Stimulated activated CD4-positive, alpha-beta T cell treated with anti-CD3 and anti-CD28 coated beads, Interleukin-12 subunit alpha, Interleukin-12 subunit beta, amount 100 ng/mL, for 4 hours (primary cell): ENCODE measurements at regions not wholly inside any gene's neighbourhood (a gene's known extent, or its start where the extent isn't known, plus 50 kb on each side); places are given as distances from the start of the nearest gene placed in this dataset.

ENCODE experiments used
- DNase-seq: peaks from one replicate; pipeline ENCODE4 v3.0.0-alpha.2; 2020

GRCh38 chr7:106606120-106606519 is 54.8 kb downstream of the CCDC71L start:
- DNase-seq, result no peak

GRCh38 chr7:106604971-106605370 is 56.0 kb downstream of the CCDC71L start:
- no peak for DNase-seq

GRCh38 chr7:106604303-106604924 is 56.5 kb downstream of the CCDC71L start:
- no peak for DNase-seq

- DNase-seq, result no peak
These were observed 57.6 kb downstream of the CCDC71L start for GRCh38 chr7:106603346-106603745.

GRCh38 chr7:106602062-106602461 is 58.9 kb downstream of the CCDC71L start:
- DNase-seq, result no peak

GRCh38 chr7:106600569-106601373 is 60.2 kb downstream of the CCDC71L start:
- DNase-seq, result no peak

GRCh38 chr7:106599343-106599698 is 61.6 kb downstream of the CCDC71L start:
- no peak for DNase-seq

GRCh38 chr7:106598663-106599342 is 62.2 kb downstream of the CCDC71L start:
- DNase-seq, result peak; percentile 50

- no peak for DNase-seq
These were observed 63.0 kb downstream of the CCDC71L start for GRCh38 chr7:106597751-106598546.

GRCh38 chr7:106597014-106597413 is 63.9 kb downstream of the CCDC71L start:
- DNase-seq, result no peak

- no peak for DNase-seq
These were observed 65.0 kb downstream of the CCDC71L start for GRCh38 chr7:106595922-106596321.

GRCh38 chr7:106593028-106593417 is 67.9 kb downstream of the CCDC71L start:
- no peak for DNase-seq

- DNase-seq, result no peak
These were observed 68.5 kb downstream of the CCDC71L start for GRCh38 chr7:106592282-106593027.

GRCh38 chr7:106591146-106591545 is 69.8 kb downstream of the CCDC71L start:
- DNase-seq, result no peak

GRCh38 chr7:106590209-106590816 is 70.6 kb downstream of the CCDC71L start:
- no peak for DNase-seq

GRCh38 chr7:106589198-106589879 is 71.6 kb downstream of the CCDC71L start:
- no peak for DNase-seq

GRCh38 chr7:106588422-106589197 is 72.3 kb downstream of the CCDC71L start:
- no peak for DNase-seq

- DNase-seq, result no peak
These were observed 75.8 kb downstream of the CCDC71L start for GRCh38 chr7:106584914-106585759.
